ENCODE measurements at regions not wholly inside any gene's neighbourhood (a gene's known extent, or its start where the extent isn't known, plus 50 kb on each side); places are given as distances from the start of the nearest gene placed in this dataset.
A peak's percentile ranks its signal among the peaks of the same experiment; 100 is the strongest.
"Not testable (repeated sequence)": the region's sequence is repeated elsewhere in the genome, so short reads cannot be mapped to it uniquely, and the experiment has no call there.

GRCh38 chr21:5103880-5104561 lies 5417.4 kb upstream of the TPTE start:
- H3K4me3 ChIP-seq (IDR thresholded peaks at IDR 0.05; ENCODE audit: insufficient read depth, low read depth, low read length): not testable (repeated sequence)

GRCh38 chr21:5104562-5104928 lies 5416.8 kb upstream of the TPTE start:
- not testable (repeated sequence) for H2AFZ ChIP-seq (ENCODE audit: low read depth); H4K20me1 ChIP-seq (ENCODE audit: insufficient read depth); H3K9ac ChIP-seq; H3K4me2 ChIP-seq; H3K4me3 ChIP-seq (IDR thresholded peaks at IDR 0.05; ENCODE audit: insufficient read depth, low read depth, low read length); H3K79me2 ChIP-seq (ENCODE audit: insufficient read depth, low read depth); H3K4me1 ChIP-seq (ENCODE audit: low read depth, poor library complexity, severe bottlenecking); H3K27me3 ChIP-seq (ENCODE audit: insufficient read depth, low read depth); H3K27ac ChIP-seq; H3K36me3 ChIP-seq (ENCODE audit: insufficient read depth)

More at GRCh38 chr21:5103880-5104561, 5417.4 kb upstream of the TPTE start:
- H3K9ac ChIP-seq; H2AFZ ChIP-seq (ENCODE audit: low read depth); H3K27me3 ChIP-seq (ENCODE audit: insufficient read depth, low read depth); H3K79me2 ChIP-seq (ENCODE audit: insufficient read depth, low read depth); H3K36me3 ChIP-seq (ENCODE audit: insufficient read depth); H4K20me1 ChIP-seq (ENCODE audit: insufficient read depth); H3K27ac ChIP-seq; H3K4me2 ChIP-seq; H3K4me1 ChIP-seq (ENCODE audit: low read depth, poor library complexity, severe bottlenecking): not testable (repeated sequence)

- not testable (repeated sequence) for H3K79me2 ChIP-seq (ENCODE audit: insufficient read depth, low read depth); H3K27me3 ChIP-seq (ENCODE audit: insufficient read depth, low read depth); H4K20me1 ChIP-seq (ENCODE audit: insufficient read depth); H3K4me3 ChIP-seq (IDR thresholded peaks at IDR 0.05; ENCODE audit: insufficient read depth, low read depth, low read length); H2AFZ ChIP-seq (ENCODE audit: low read depth); H3K4me1 ChIP-seq (ENCODE audit: low read depth, poor library complexity, severe bottlenecking); H3K36me3 ChIP-seq (ENCODE audit: insufficient read depth)
- Histone ChIP-seq H3K27ac (peak overlapping the region; percentile 95), H3K4me2 (peak overlapping the region; percentile 51; the same call in 1 of the 2 replicates), H3K9ac (peak overlapping the region; percentile 75; the same call in 1 of the 2 replicates)
Measured at GRCh38 chr21:5105939-5106708, 5415.3 kb upstream of the TPTE start.

- H3K9ac ChIP-seq: peak overlapping the region; percentile 79; the same call in 1 of the 2 replicates
- H3K4me2 ChIP-seq: peak overlapping the region; percentile 60; the same call in 1 of the 2 replicates
- H2AFZ ChIP-seq (ENCODE audit: low read depth); H3K4me3 ChIP-seq (IDR thresholded peaks at IDR 0.05; ENCODE audit: insufficient read depth, low read depth, low read length); H3K27me3 ChIP-seq (ENCODE audit: insufficient read depth, low read depth); H3K79me2 ChIP-seq (ENCODE audit: insufficient read depth, low read depth); H3K36me3 ChIP-seq (ENCODE audit: insufficient read depth); H4K20me1 ChIP-seq (ENCODE audit: insufficient read depth); H3K4me1 ChIP-seq (ENCODE audit: low read depth, poor library complexity, severe bottlenecking): not testable (repeated sequence)
- peak overlapping the region; percentile 94 for H3K27ac ChIP-seq
Measured at GRCh38 chr21:5106767-5107464, 5414.5 kb upstream of the TPTE start.

GRCh38 chr21:5107637-5108036 lies 5413.7 kb upstream of the TPTE start:
- H3K4me1 ChIP-seq (ENCODE audit: low read depth, poor library complexity, severe bottlenecking); H3K27me3 ChIP-seq (ENCODE audit: insufficient read depth, low read depth); H3K27ac ChIP-seq; H4K20me1 ChIP-seq (ENCODE audit: insufficient read depth); H3K4me3 ChIP-seq (IDR thresholded peaks at IDR 0.05; ENCODE audit: insufficient read depth, low read depth, low read length); H2AFZ ChIP-seq (ENCODE audit: low read depth); H3K9ac ChIP-seq; H3K4me2 ChIP-seq; H3K79me2 ChIP-seq (ENCODE audit: insufficient read depth, low read depth); H3K36me3 ChIP-seq (ENCODE audit: insufficient read depth): not testable (repeated sequence)

GRCh38 chr21:5108048-5108775 lies 5413.2 kb upstream of the TPTE start:
- H3K4me2 ChIP-seq; H3K4me3 ChIP-seq (IDR thresholded peaks at IDR 0.05; ENCODE audit: insufficient read depth, low read depth, low read length); H4K20me1 ChIP-seq (ENCODE audit: insufficient read depth); H2AFZ ChIP-seq (ENCODE audit: low read depth); H3K4me1 ChIP-seq (ENCODE audit: low read depth, poor library complexity, severe bottlenecking); H3K79me2 ChIP-seq (ENCODE audit: insufficient read depth, low read depth); H3K27me3 ChIP-seq (ENCODE audit: insufficient read depth, low read depth); H3K36me3 ChIP-seq (ENCODE audit: insufficient read depth); H3K9ac ChIP-seq: not testable (repeated sequence)
- peak overlapping the region; percentile 65 for H3K27ac ChIP-seq

- H3K4me1 ChIP-seq (ENCODE audit: low read depth, poor library complexity, severe bottlenecking): peaks cover 12% of the 10 kb centered on the region
- not testable (repeated sequence) for H3K79me2 ChIP-seq (ENCODE audit: insufficient read depth, low read depth); H3K4me2 ChIP-seq
Measured at GRCh38 chr21:5111197-5111596, 5410.2 kb upstream of the TPTE start.

GRCh38 chr21:5113092-5113491 lies 5408.3 kb upstream of the TPTE start:
- not testable (repeated sequence) for H3K27me3 ChIP-seq (ENCODE audit: insufficient read depth, low read depth); H3K36me3 ChIP-seq (ENCODE audit: insufficient read depth); H3K4me1 ChIP-seq (ENCODE audit: low read depth, poor library complexity, severe bottlenecking); H4K20me1 ChIP-seq (ENCODE audit: insufficient read depth); H3K27ac ChIP-seq; H2AFZ ChIP-seq (ENCODE audit: low read depth); H3K4me3 ChIP-seq (IDR thresholded peaks at IDR 0.05; ENCODE audit: insufficient read depth, low read depth, low read length); H3K9ac ChIP-seq; H3K79me2 ChIP-seq (ENCODE audit: insufficient read depth, low read depth); H3K4me2 ChIP-seq

More at GRCh38 chr21:5111197-5111596, 5410.2 kb upstream of the TPTE start:
- H3K27ac ChIP-seq; H3K36me3 ChIP-seq (ENCODE audit: insufficient read depth); H4K20me1 ChIP-seq (ENCODE audit: insufficient read depth); H2AFZ ChIP-seq (ENCODE audit: low read depth); H3K9ac ChIP-seq; H3K4me3 ChIP-seq (IDR thresholded peaks at IDR 0.05; ENCODE audit: insufficient read depth, low read depth, low read length); H3K27me3 ChIP-seq (ENCODE audit: insufficient read depth, low read depth): not testable (repeated sequence)

- H2AFZ ChIP-seq (ENCODE audit: low read depth); H3K27ac ChIP-seq; H3K4me3 ChIP-seq (IDR thresholded peaks at IDR 0.05; ENCODE audit: insufficient read depth, low read depth, low read length); H4K20me1 ChIP-seq (ENCODE audit: insufficient read depth); H3K36me3 ChIP-seq (ENCODE audit: insufficient read depth); H3K4me2 ChIP-seq; H3K9ac ChIP-seq; H3K27me3 ChIP-seq (ENCODE audit: insufficient read depth, low read depth); H3K79me2 ChIP-seq (ENCODE audit: insufficient read depth, low read depth); H3K4me1 ChIP-seq (ENCODE audit: low read depth, poor library complexity, severe bottlenecking): not testable (repeated sequence)
Measured at GRCh38 chr21:5114468-5114867, 5406.9 kb upstream of the TPTE start.
